Epithelial cell of esophagus (primary cell): ENCODE measurements at regions not wholly inside any gene's neighbourhood (a gene's known extent, or its start where the extent isn't known, plus 50 kb on each side); places are given as distances from the start of the nearest gene placed in this dataset.

Source experiments
- DNase-seq: peaks from one replicate; pipeline ENCODE4 v3.0.0; 2010; ENCODE audit warnings: low read depth
- H3K4me3 ChIP-seq: 2 replicates; pipeline ENCODE4 v1.5.1; 2011; ENCODE audit warnings: mild to moderate bottlenecking, low read length, control low read depth
- TF ChIP-seq, protein P1 (sequence below): IDR thresholded peaks from 2 replicates; pipeline ENCODE4 v1.5.1; 2011; ENCODE audit warnings: low read depth, mild to moderate bottlenecking, low read length, control low read depth, inconsistent platforms; ENCODE audit not compliant: insufficient read depth; ENCODE audit errors: missing control alignments

DNA sequence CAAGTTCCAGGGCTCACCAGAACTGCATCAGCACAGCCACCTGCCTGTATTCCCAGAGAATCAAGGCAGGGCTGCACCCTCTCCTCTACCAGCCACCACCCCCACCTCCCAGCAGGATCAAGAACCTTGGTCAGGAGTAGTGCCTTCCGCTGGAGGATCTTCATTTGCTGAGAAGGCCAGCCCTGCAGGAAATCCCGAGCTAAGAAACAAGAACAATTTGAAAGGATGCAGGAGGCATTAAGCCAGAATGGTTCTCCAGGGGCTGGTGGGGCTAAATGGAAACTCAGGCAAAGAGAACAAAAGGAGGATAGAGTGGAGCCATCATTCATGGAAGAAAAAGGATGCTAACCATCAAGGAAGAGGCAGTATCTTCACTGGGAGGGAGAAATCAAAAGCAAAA lies 147.3 kb upstream of the SLC14A2 start:
- TF ChIP-seq, protein P1, sequence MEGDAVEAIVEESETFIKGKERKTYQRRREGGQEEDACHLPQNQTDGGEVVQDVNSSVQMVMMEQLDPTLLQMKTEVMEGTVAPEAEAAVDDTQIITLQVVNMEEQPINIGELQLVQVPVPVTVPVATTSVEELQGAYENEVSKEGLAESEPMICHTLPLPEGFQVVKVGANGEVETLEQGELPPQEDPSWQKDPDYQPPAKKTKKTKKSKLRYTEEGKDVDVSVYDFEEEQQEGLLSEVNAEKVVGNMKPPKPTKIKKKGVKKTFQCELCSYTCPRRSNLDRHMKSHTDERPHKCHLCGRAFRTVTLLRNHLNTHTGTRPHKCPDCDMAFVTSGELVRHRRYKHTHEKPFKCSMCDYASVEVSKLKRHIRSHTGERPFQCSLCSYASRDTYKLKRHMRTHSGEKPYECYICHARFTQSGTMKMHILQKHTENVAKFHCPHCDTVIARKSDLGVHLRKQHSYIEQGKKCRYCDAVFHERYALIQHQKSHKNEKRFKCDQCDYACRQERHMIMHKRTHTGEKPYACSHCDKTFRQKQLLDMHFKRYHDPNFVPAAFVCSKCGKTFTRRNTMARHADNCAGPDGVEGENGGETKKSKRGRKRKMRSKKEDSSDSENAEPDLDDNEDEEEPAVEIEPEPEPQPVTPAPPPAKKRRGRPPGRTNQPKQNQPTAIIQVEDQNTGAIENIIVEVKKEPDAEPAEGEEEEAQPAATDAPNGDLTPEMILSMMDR: no peak
- no peak overlapping the region for H3K4me3 ChIP-seq
- DNase-seq: no peak

- no peak for DNase-seq
- H3K4me3 ChIP-seq: no peak overlapping the region
- TF ChIP-seq, protein P1: no peak
Measured at GRCh38 chr18:45478889-45479288, 136.4 kb upstream of the SLC14A2 start.

GRCh38 chr18:45480219-45481015 lies 134.9 kb upstream of the SLC14A2 start:
- no peak overlapping the region for H3K4me3 ChIP-seq
- DNase-seq: no peak
- TF ChIP-seq, protein P1: no peak

- H3K4me3 ChIP-seq: no peak overlapping the region
- TF ChIP-seq, protein P1: no peak
- DNase-seq: no peak
Measured at GRCh38 chr18:45481821-45482220, 133.5 kb upstream of the SLC14A2 start.

DNA sequence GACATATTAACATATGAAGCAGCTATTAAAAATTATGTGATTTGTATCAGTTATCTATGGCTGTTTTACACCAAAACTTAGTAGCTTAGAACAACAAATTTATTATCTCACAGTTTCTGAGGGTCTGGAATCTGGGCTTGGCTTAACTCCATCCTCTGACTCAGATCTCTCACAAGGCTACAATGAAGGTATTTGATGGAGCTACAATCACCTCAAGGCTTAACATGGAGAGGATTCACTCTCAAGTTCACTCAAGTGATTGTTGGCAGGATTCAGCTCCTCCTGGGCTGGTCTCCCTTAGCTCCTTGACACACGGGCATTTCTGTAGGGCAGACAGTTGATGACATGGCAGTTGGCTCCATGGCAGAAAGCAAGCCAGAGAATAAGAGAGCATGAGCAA lies 133.0 kb upstream of the SLC14A2 start:
- H3K4me3 ChIP-seq: no peak overlapping the region
- DNase-seq: no peak
- TF ChIP-seq, protein P1: no peak

DNA sequence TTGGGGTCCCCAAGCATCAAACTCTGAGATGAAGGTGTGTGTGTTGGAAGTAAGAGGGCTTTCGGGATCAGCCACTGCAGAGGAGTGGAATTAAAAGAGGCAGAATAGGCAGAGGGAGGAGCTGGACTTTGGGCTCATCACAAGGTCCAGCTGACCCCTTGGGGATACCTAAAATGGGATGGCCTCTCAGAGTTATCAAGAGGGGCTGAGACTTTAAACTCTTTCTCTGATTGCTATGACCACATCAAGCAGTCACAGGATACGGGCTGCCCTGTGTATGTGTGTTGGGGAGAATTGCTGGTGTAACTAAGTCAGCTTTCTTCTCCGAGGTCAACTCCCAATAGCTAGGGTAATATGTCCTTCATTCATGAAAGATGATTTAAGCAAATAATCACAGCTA lies 127.7 kb upstream of the SLC14A2 start:
- TF ChIP-seq, protein P1: no peak
- DNase-seq: no peak
- H3K4me3 ChIP-seq: no peak overlapping the region

- no peak overlapping the region for H3K4me3 ChIP-seq
- TF ChIP-seq, protein P1: no peak
- DNase-seq: no peak
Measured at GRCh38 chr18:45488645-45489044, 126.6 kb upstream of the SLC14A2 start.
